KBM-7 (cell line): ENCODE measurements at regions not wholly inside any gene's neighbourhood (a gene's known extent, or its start where the extent isn't known, plus 50 kb on each side); places are given as distances from the start of the nearest gene placed in this dataset.
A peak's percentile ranks its signal among the peaks of the same experiment; 100 is the strongest.
"Not testable (repeated sequence)": the region's sequence is repeated elsewhere in the genome, so short reads cannot be mapped to it uniquely, and the experiment has no call there.

ENCODE experiments used
- DNase-seq: peaks from one replicate; pipeline ENCODE4 v3.0.0-alpha.2; 2015
- in situ Hi-C: fragments of 300-500 bp; cut with MboI; formaldehyde crosslinking; loops from 2 replicates; pipeline ENCODE4 v1.14.3; 2020; ENCODE audit warnings: low sequenced_read_pairs, low pct_unique_long_range_greater_than_20kb, mixed read lengths

- in situ Hi-C loops, result not testable (repeated sequence)
Measured at GRCh38 chrX:35381709-35382108, 416.4 kb upstream of the MAGEB16 start.

GRCh38 chrX:35382966-35383365 is 415.2 kb upstream of the MAGEB16 start:
- in situ Hi-C loops, result no loop called here

More at GRCh38 chrX:35381709-35382108, 416.4 kb upstream of the MAGEB16 start:
- not testable (repeated sequence) for DNase-seq

GRCh38 chrX:35392232-35392631 is 405.9 kb upstream of the MAGEB16 start:
- in situ Hi-C loops, result no loop called here
- DNase-seq, result no peak

More at GRCh38 chrX:35382966-35383365, 415.2 kb upstream of the MAGEB16 start:
- DNase-seq, result no peak

GRCh38 chrX:35406386-35406785 is 391.8 kb upstream of the MAGEB16 start:
- in situ Hi-C loops, result no loop called here

GRCh38 chrX:35416782-35417181 is 381.4 kb upstream of the MAGEB16 start:
- in situ Hi-C loops, result no loop called here
- DNase-seq, result no peak

More at GRCh38 chrX:35406386-35406785, 391.8 kb upstream of the MAGEB16 start:
- DNase-seq, result no peak

- in situ Hi-C loops, result no loop called here
- DNase-seq, result no peak
Measured at GRCh38 chrX:35432056-35432455, 366.1 kb upstream of the MAGEB16 start.

- DNase-seq, result no peak
Measured at GRCh38 chrX:35439034-35439660, 359.0 kb upstream of the MAGEB16 start.

GRCh38 chrX:35439692-35440091 is 358.4 kb upstream of the MAGEB16 start:
- in situ Hi-C loops, result no loop called here
- DNase-seq, result no peak

More at GRCh38 chrX:35439034-35439660, 359.0 kb upstream of the MAGEB16 start:
- in situ Hi-C loops, result no loop called here

GRCh38 chrX:35442421-35442820 is 355.7 kb upstream of the MAGEB16 start:
- no peak for DNase-seq
- in situ Hi-C loops, result no loop called here

- DNase-seq, result peak; percentile 19
Measured at GRCh38 chrX:35443091-35443582, 355.0 kb upstream of the MAGEB16 start.

GRCh38 chrX:35444671-35445355 is 353.3 kb upstream of the MAGEB16 start:
- no peak for DNase-seq
- in situ Hi-C loops, result no loop called here

More at GRCh38 chrX:35443091-35443582, 355.0 kb upstream of the MAGEB16 start:
- in situ Hi-C loops, result not testable (repeated sequence)

GRCh38 chrX:35445912-35446311 is 352.2 kb upstream of the MAGEB16 start:
- no peak for DNase-seq
- in situ Hi-C loops, result no loop called here

GRCh38 chrX:35456891-35457290 is 341.3 kb upstream of the MAGEB16 start:
- in situ Hi-C loops, result no loop called here

GRCh38 chrX:35458142-35458541 is 340.0 kb upstream of the MAGEB16 start:
- DNase-seq, result no peak
- in situ Hi-C loops, result no loop called here

More at GRCh38 chrX:35456891-35457290, 341.3 kb upstream of the MAGEB16 start:
- DNase-seq, result no peak

GRCh38 chrX:35461164-35461563 is 337.0 kb upstream of the MAGEB16 start:
- in situ Hi-C loops, result no loop called here

GRCh38 chrX:35496671-35497070 is 301.5 kb upstream of the MAGEB16 start:
- in situ Hi-C loops, DNase-seq: not testable (repeated sequence)

More at GRCh38 chrX:35461164-35461563, 337.0 kb upstream of the MAGEB16 start:
- DNase-seq, result no peak

- DNase-seq, in situ Hi-C loops: not testable (repeated sequence)
Measured at GRCh38 chrX:35497453-35497852, 300.7 kb upstream of the MAGEB16 start.

GRCh38 chrX:35499071-35499862 is 298.9 kb upstream of the MAGEB16 start:
- DNase-seq, result no peak
- in situ Hi-C loops, result no loop called here

GRCh38 chrX:35507701-35508100 is 290.4 kb upstream of the MAGEB16 start:
- in situ Hi-C loops, result no loop called here
- DNase-seq, result no peak
